GM19395 (cell line): ENCODE measurements at regions not wholly inside any gene's neighbourhood (a gene's known extent, or its start where the extent isn't known, plus 50 kb on each side); places are given as distances from the start of the nearest gene placed in this dataset.

ENCODE experiments used
- ATAC-seq: cut with Tn5 transposase; IDR thresholded peaks from one replicate; pipeline ENCODE4 v1.9.1; 2021; ENCODE audit warnings: mild to moderate bottlenecking, moderate library complexity; ENCODE audit not compliant: unreplicated experiment

- peak; percentile 84 for ATAC-seq
Observed at GRCh38 chr3:156760333-156760732, 65.8 kb upstream of the LEKR1 start.

GRCh38 chr3:156761007-156761406 is 65.1 kb upstream of the LEKR1 start:
- no peak for ATAC-seq

- ATAC-seq: no peak
Observed at GRCh38 chr3:156761713-156762451, 64.3 kb upstream of the LEKR1 start.

DNA sequence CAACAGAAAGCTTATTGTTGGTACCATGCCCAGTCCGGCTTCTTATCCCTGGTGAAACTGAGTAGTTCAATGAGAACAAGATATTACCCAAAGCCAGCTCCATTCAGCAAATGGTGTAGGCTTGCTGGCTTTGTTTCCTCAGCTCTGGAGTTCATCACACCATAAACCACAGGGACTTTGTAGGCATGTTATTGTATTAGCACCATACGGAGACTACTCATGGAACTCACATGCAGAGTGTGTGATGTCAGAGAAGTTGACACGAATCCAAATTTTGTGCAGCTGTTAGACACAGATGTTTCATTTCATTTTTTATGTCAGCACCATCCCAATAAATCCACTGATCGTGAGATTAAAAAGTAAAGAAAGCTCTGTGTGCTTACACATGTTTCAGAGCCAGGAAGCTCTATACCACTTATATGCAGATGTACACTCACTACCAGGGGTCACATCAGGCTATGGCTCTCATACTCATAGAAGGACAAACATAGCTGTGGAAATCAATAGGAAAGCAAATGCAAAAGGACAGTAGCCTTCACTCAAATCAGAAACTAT is 63.4 kb upstream of the LEKR1 start:
- ATAC-seq: no peak

DNA sequence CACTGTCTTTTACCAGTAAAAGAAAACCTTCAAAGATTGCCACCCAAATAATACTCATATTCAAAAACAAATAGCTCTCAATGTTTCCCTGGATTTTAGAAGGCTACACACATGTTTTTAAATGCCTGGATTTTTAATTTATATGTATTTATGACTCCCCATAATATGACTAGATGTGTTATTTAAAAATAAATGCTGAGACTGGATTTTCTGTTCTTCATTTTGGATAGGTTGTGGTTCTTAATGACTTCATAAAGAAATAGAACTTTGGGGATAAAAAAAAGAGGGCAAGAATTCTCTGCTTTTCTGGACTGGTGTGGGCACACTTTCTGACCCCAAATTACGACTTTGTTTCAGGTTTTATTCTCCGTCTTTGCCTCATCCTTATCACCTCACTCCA is 62.8 kb upstream of the LEKR1 start:
- ATAC-seq: no peak

- no peak for ATAC-seq
Observed at GRCh38 chr3:156763931-156764720, 62.0 kb upstream of the LEKR1 start.

GRCh38 chr3:156764751-156765150 is 61.4 kb upstream of the LEKR1 start:
- ATAC-seq: no peak

DNA sequence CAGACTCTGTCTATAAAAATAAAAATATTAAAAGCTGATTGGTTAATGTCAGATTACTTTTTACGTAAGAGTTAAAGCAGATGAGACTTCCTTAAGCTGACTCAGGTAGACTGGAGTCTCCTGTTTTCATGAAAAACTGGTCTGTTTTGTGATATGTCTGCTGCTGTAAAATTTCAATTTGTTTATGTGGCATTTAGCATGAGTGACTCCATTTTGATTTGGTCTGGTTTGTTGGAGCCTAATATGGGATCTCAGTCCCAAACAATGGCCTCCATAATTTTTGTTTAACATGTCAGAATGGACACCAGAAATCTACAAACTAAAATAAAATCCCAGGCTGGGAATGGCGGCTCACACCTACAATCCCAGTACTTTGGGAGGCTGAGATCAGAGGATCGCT is 57.8 kb upstream of the LEKR1 start:
- ATAC-seq: no peak

DNA sequence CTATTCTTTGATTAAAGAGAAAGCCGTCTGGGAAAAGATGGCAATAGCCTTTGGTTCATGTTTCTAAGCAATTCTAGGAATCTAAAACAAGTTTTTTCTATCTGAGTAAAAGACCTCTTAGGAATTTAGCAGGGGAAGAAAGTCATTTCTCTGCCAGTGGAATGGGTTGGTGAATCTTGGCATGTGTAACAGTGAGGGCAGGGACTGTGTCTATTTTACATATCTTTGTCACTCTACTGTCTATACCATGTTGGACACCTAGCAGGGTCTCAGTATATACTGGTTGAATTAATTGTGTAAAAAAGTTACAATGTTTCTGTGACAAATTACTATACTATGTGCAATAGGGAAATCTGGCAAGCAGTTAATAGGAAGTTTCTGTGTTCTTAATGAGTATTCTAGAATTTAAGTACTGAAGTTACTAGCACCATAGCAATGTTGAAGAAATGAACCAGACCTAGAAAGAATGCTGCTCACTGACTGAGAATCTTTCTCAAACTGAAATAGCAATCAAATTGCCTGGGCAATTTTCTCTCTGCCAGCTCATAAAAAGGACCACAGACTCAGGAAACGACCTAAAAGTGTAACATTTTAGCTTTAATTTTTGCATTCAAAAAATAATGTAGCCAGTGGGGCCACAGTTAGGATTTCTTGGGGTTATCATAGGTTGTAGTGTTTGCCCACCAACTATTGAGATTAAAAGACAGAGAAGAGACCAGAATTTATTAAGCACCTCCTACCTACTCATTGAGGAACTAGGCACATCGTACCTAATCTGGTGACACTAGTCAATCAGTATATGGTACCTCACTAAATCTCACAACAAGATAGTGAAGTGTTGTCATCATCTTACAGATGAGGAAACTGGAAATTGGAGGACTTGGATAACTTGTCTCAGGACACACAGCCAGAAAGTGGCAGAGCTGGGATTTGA is 56.2 kb upstream of the LEKR1 start:
- ATAC-seq: no peak

DNA sequence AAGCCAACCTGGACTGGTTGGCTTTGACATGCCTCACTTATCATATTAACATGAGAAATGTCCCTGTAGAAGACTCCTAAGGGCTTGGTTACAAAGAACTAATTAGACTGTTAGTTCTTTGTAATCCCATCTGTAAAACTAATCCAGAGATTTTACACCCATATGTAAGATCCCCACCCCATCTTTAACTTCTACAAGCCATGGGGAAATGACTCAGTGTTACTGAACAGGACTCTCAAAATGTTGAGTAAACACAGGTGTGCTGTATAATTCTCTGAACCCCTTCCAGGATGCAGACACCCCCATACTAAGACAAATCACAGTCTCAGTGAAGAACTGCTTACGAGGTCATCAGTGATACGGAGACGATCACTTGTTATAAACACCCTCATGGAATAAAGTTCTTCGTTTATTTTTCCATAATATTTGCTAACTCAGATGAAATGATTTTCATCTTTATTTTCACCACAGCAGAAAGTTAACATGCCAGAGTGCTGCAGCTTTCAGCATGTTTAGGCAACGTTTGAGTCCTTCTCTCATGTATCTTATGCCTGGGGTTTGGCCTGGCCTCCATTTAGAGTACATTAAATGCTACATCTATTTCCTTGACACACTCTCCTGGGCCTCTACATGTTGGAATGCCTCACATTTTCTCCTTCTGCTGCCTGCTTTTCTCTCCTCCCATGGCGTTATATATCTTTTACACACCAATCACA is 55.3 kb upstream of the LEKR1 start:
- no peak for ATAC-seq

GRCh38 chr3:156772588-156773206 is 53.5 kb upstream of the LEKR1 start:
- ATAC-seq: no peak

DNA sequence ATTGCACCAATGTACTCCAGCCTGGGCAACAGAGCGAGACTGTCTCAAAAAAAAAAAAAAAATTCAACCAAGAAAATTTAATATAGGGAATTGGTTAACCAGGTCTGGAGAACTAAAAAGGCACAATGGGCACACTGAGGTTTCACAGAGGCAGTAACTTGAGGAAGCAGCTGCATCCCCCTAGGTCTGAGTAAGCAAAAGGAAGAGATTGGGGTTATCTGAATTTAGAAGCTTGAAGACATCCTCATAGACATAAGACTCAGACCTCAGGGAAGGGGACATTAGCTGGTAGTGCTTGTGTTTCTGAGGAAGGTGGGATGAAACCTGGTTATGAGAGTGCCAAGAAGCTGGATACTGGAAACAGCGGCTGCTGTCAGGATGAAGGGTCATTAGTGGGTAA is 50.1 kb upstream of the LEKR1 start:
- no peak for ATAC-seq
